Suprapubic skin (tissue), 4 donors: ENCODE measurements at regions not wholly inside any gene's neighbourhood (a gene's known extent, or its start where the extent isn't known, plus 50 kb on each side); places are given as distances from the start of the nearest gene placed in this dataset.

Experiments used
- CTCF ChIP-seq, 2 donors: fragments of 200-600 bp in 1 of 2; fragments of 450-650 bp in 1 of 2; sonication (generic) in 1 of 2; IDR thresholded peaks; one replicate each; pipeline ENCODE4 v1.5.1; 2016 to 2019; ENCODE audit warnings: antibody characterized with exemption in 2 of 2, mild to moderate bottlenecking in 1 of 2, moderate library complexity in 1 of 2
- EP300 ChIP-seq: sonication (generic); formaldehyde crosslinking; IDR thresholded peaks from one replicate; pipeline ENCODE4 v1.6.1; 2017; ENCODE audit warnings: antibody characterized with exemption
- POLR2A ChIP-seq, 2 donors: fragments of 450-650 bp; IDR thresholded peaks; one replicate each; pipeline ENCODE4 v1.6.1; 2017; ENCODE audit warnings: antibody characterized with exemption in 2 of 2, mild to moderate bottlenecking in 2 of 2, moderate library complexity in 2 of 2
- POLR2AphosphoS5 ChIP-seq, 3 donors: sonication (generic); formaldehyde crosslinking; IDR thresholded peaks; one replicate each; pipeline ENCODE4 v1.6.1; 2017; ENCODE audit warnings: antibody characterized with exemption in 3 of 3

GRCh38 chr2:129006901-129007300 is 688.2 kb upstream of the HS6ST1 start:
- TF ChIP-seq POLR2AphosphoS5 (IDR thresholded peaks at IDR 0.05) (no peak), CTCF (IDR thresholded peaks at IDR 0.05) (no peak), POLR2A (IDR thresholded peaks at IDR 0.05) (no peak), EP300 (no peak)
